ENCODE measurements at regions not wholly inside any gene's neighbourhood (a gene's known extent, or its start where the extent isn't known, plus 50 kb on each side); places are given as distances from the start of the nearest gene placed in this dataset.

DNA sequence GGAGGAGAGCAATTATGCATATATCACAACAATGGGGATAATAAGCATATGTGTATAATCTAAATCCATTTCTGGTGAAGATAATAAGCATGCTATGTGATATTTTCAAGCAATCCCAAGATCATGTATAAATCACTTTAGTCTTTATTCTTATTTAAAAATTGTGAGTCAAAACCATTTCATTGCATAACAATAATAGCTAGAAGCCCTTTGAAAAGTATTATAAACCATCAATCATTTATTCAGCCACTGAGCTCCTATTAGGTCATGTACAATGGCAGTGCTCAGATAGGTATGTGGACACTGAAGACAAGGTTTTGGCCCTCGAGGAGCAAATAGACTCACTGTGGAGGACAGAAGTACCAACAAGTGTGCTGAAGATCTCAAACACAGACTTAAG lies 113.1 kb downstream of the CDCA7 start:
- H3K4me1 ChIP-seq (ENCODE audit: insufficient read depth), result no peaks in the 10 kb centered on the region
- intact Hi-C loops (cut with DNase I), result no loop called here
- 52 to 81% (median 63%) methylated on average over 1 of the region's 1 CpG for WGBS, 3 donors
- TF ChIP-seq, protein P1, sequence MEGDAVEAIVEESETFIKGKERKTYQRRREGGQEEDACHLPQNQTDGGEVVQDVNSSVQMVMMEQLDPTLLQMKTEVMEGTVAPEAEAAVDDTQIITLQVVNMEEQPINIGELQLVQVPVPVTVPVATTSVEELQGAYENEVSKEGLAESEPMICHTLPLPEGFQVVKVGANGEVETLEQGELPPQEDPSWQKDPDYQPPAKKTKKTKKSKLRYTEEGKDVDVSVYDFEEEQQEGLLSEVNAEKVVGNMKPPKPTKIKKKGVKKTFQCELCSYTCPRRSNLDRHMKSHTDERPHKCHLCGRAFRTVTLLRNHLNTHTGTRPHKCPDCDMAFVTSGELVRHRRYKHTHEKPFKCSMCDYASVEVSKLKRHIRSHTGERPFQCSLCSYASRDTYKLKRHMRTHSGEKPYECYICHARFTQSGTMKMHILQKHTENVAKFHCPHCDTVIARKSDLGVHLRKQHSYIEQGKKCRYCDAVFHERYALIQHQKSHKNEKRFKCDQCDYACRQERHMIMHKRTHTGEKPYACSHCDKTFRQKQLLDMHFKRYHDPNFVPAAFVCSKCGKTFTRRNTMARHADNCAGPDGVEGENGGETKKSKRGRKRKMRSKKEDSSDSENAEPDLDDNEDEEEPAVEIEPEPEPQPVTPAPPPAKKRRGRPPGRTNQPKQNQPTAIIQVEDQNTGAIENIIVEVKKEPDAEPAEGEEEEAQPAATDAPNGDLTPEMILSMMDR (IDR thresholded peaks at IDR 0.05), result no peak
- TF ChIP-seq POLR2A (IDR thresholded peaks at IDR 0.05) (no peak), EP300 (IDR thresholded peaks at IDR 0.05) (no peak)
- peaks cover 0 to 3% of the 10 kb centered on the region in 2 donors for H3K9me3 ChIP-seq
- H3K27me3 ChIP-seq, result no peaks in the 10 kb centered on the region
- H3K27ac ChIP-seq, result no peak overlapping the region
- H3K36me3 ChIP-seq, result no peaks in the 10 kb centered on the region
- DNase-seq, result no peak
- no peak overlapping the region for H3K4me3 ChIP-seq

- Histone ChIP-seq H3K4me3 (no peak overlapping the region), H3K36me3 (no peaks in the 10 kb centered on the region), H3K4me1 (ENCODE audit: insufficient read depth) (no peaks in the 10 kb centered on the region), H3K27me3 (no peaks in the 10 kb centered on the region), H3K27ac (no peak overlapping the region), H3K9me3 (peaks cover 0 to 3% of the 10 kb centered on the region in 2 donors)
- intact Hi-C loops (cut with DNase I), result no loop called here
- DNase-seq, result no peak
- no peak for TF ChIP-seq POLR2A (IDR thresholded peaks at IDR 0.05)
- TF ChIP-seq EP300 (IDR thresholded peaks at IDR 0.05), result no peak
- TF ChIP-seq, protein P1 (IDR thresholded peaks at IDR 0.05), result no peak
- 90 to 94% (median 92%) methylated on average over 3 of the region's 3 CpGs for WGBS, 3 donors
Measured at GRCh38 chr2:173468266-173468793, 113.7 kb downstream of the CDCA7 start.

- H3K9me3 ChIP-seq, result peaks cover 0 to 3% of the 10 kb centered on the region in 2 donors
- no peaks in the 10 kb centered on the region for H3K4me1 ChIP-seq (ENCODE audit: insufficient read depth)
- H3K36me3 ChIP-seq, result no peaks in the 10 kb centered on the region
- no peak for TF ChIP-seq POLR2A (IDR thresholded peaks at IDR 0.05)
- no peak for TF ChIP-seq EP300 (IDR thresholded peaks at IDR 0.05)
- TF ChIP-seq, protein P1 (IDR thresholded peaks at IDR 0.05), result no peak
- no peak overlapping the region for H3K4me3 ChIP-seq
- no peaks in the 10 kb centered on the region for H3K27me3 ChIP-seq
- H3K27ac ChIP-seq, result no peak overlapping the region
- WGBS, 3 donors, result 17 to 51% (median 36%) methylated on average over 2 of the region's 2 CpGs
- no peak for DNase-seq
- intact Hi-C loops (cut with DNase I), result no loop called here
Measured at GRCh38 chr2:173472112-173472511, 117.4 kb downstream of the CDCA7 start.

DNA sequence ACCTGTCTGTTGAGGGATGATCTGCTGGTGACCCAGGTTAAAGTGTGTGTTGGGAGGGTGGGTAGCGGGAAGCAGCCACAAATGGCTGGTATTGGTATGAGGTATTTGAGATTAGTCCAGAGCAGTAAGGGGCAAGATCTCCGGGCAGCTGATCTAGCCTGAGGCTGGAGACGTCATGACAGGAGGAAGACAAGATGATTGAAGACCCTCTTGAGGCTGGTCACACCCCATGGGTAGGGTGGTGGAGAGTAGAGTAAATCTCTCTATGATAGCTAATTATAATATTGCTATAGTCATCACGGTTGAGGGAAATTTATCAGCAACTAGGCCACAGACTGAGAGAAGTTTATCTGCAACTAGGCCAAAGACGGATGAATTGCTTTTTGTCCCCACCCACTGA lies 128.5 kb downstream of the CDCA7 start:
- DNase-seq, result no peak
- no peaks in the 10 kb centered on the region for H3K9me3 ChIP-seq
- H3K36me3 ChIP-seq, result no peaks in the 10 kb centered on the region
- TF ChIP-seq, protein P1 (IDR thresholded peaks at IDR 0.05), result no peak
- TF ChIP-seq EP300 (IDR thresholded peaks at IDR 0.05), result no peak
- no peak for TF ChIP-seq POLR2A (IDR thresholded peaks at IDR 0.05)
- H3K27ac ChIP-seq, result no peak overlapping the region
- 57 to 69% (median 66%) methylated on average over 5 of the region's 5 CpGs for WGBS, 3 donors
- no peaks in the 10 kb centered on the region for H3K4me1 ChIP-seq (ENCODE audit: insufficient read depth)
- H3K27me3 ChIP-seq, result no peaks in the 10 kb centered on the region
- intact Hi-C loops (cut with DNase I), result no loop called here
- no peak overlapping the region for H3K4me3 ChIP-seq

Data from ovary (tissue), 7 donors.